ENCODE measurements at regions not wholly inside any gene's neighbourhood (a gene's known extent, or its start where the extent isn't known, plus 50 kb on each side); places are given as distances from the start of the nearest gene placed in this dataset.

- TF ChIP-seq, protein P1, sequence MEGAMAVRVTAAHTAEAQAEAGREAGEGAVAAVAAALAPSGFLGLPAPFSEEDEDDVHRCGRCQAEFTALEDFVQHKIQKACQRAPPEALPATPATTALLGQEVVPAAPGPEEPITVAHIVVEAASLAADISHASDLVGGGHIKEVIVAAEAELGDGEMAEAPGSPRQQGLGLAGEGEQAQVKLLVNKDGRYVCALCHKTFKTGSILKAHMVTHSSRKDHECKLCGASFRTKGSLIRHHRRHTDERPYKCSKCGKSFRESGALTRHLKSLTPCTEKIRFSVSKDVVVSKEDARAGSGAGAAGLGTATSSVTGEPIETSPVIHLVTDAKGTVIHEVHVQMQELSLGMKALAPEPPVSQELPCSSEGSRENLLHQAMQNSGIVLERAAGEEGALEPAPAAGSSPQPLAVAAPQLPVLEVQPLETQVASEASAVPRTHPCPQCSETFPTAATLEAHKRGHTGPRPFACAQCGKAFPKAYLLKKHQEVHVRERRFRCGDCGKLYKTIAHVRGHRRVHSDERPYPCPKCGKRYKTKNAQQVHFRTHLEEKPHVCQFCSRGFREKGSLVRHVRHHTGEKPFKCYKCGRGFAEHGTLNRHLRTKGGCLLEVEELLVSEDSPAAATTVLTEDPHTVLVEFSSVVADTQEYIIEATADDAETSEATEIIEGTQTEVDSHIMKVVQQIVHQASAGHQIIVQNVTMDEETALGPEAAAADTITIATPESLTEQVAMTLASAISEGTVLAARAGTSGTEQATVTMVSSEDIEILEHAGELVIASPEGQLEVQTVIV (IDR thresholded peaks at IDR 0.05; ENCODE audit: borderline replicate concordance, partially characterized antibody) = no peak
- TF ChIP-seq CBFB (IDR thresholded peaks at IDR 0.05; ENCODE audit: low read depth) (no peak), MEF2B (IDR thresholded peaks at IDR 0.05; ENCODE audit: partially characterized antibody, poor library complexity, severe bottlenecking) (no peak), RB1 (IDR thresholded peaks at IDR 0.05; ENCODE audit: borderline replicate concordance) (no peak), JUND (IDR thresholded peaks at IDR 0.05; ENCODE audit: low read depth, low read length) (no peak), CREM (IDR thresholded peaks at IDR 0.05; ENCODE audit: low read depth) (no peak), DPF2 (IDR thresholded peaks at IDR 0.05) (no peak), ZNF207 (IDR thresholded peaks at IDR 0.05; ENCODE audit: borderline replicate concordance) (no peak), CUX1 (IDR thresholded peaks at IDR 0.05; ENCODE audit: insufficient replicate concordance, low read depth, low read length) (no peak)
- TF ChIP-seq, protein P2, sequence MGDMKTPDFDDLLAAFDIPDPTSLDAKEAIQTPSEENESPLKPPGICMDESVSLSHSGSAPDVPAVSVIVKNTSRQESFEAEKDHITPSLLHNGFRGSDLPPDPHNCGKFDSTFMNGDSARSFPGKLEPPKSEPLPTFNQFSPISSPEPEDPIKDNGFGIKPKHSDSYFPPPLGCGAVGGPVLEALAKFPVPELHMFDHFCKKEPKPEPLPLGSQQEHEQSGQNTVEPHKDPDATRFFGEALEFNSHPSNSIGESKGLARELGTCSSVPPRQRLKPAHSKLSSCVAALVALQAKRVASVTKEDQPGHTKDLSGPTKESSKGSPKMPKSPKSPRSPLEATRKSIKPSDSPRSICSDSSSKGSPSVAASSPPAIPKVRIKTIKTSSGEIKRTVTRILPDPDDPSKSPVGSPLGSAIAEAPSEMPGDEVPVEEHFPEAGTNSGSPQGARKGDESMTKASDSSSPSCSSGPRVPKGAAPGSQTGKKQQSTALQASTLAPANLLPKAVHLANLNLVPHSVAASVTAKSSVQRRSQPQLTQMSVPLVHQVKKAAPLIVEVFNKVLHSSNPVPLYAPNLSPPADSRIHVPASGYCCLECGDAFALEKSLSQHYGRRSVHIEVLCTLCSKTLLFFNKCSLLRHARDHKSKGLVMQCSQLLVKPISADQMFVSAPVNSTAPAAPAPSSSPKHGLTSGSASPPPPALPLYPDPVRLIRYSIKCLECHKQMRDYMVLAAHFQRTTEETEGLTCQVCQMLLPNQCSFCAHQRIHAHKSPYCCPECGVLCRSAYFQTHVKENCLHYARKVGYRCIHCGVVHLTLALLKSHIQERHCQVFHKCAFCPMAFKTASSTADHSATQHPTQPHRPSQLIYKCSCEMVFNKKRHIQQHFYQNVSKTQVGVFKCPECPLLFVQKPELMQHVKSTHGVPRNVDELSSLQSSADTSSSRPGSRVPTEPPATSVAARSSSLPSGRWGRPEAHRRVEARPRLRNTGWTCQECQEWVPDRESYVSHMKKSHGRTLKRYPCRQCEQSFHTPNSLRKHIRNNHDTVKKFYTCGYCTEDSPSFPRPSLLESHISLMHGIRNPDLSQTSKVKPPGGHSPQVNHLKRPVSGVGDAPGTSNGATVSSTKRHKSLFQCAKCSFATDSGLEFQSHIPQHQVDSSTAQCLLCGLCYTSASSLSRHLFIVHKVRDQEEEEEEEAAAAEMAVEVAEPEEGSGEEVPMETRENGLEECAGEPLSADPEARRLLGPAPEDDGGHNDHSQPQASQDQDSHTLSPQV (IDR thresholded peaks at IDR 0.05) = no peak
- TF ChIP-seq, protein P3, sequence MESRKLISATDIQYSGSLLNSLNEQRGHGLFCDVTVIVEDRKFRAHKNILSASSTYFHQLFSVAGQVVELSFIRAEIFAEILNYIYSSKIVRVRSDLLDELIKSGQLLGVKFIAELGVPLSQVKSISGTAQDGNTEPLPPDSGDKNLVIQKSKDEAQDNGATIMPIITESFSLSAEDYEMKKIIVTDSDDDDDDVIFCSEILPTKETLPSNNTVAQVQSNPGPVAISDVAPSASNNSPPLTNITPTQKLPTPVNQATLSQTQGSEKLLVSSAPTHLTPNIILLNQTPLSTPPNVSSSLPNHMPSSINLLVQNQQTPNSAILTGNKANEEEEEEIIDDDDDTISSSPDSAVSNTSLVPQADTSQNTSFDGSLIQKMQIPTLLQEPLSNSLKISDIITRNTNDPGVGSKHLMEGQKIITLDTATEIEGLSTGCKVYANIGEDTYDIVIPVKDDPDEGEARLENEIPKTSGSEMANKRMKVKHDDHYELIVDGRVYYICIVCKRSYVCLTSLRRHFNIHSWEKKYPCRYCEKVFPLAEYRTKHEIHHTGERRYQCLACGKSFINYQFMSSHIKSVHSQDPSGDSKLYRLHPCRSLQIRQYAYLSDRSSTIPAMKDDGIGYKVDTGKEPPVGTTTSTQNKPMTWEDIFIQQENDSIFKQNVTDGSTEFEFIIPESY (IDR thresholded peaks at IDR 0.05) = no peak
Measured at GRCh38 chr4:154120690-154121345, 331.9 kb upstream of the SFRP2 start (continued).
